ENCODE measurements at regions not wholly inside any gene's neighbourhood (a gene's known extent, or its start where the extent isn't known, plus 50 kb on each side); places are given as distances from the start of the nearest gene placed in this dataset.

DNA sequence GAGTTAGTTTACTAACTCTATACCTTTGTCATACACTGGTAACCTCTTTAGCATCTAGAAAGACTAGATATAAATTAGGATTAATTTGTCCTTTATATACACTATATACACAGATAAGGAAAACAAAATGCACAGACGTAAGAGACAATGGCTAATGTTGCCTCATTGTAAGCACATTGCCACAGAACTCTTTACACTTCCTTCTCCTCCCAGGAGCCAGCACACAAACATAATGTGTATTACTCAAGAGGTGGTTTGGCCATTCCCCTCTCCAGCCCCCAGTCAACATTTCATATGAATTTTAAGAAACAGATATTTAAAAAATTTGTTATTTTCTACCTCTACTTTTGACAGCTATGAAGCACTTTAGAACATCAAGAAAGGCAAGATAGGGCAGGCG is 131.4 kb upstream of the OR4E1 start:
- TF ChIP-seq CTCF (conservative IDR thresholded peaks at IDR 0.05 in 1 of 2, IDR thresholded peaks at IDR 0.05 in 1 of 2; ENCODE audit: extremely low read depth in 1 of 2, insufficient read depth in 1 of 2, low read depth in 1 of 2, low read length in 2 of 2) = no peak
- TF ChIP-seq EZH2 (IDR thresholded peaks at IDR 0.05; ENCODE audit: borderline replicate concordance, low read length) = no peak
